Aorta (tissue), 5 donors: ENCODE measurements at regions not wholly inside any gene's neighbourhood (a gene's known extent, or its start where the extent isn't known, plus 50 kb on each side); places are given as distances from the start of the nearest gene placed in this dataset.
"Not testable (repeated sequence)": the region's sequence is repeated elsewhere in the genome, so short reads cannot be mapped to it uniquely, and the experiment has no call there.

Experiments
- ATAC-seq: fragments of 200-7000 bp; cut with Tn5 transposase; one replicate; pipeline ENCODE4 v1.9.1; 2022; ENCODE audit warnings: moderate library complexity; ENCODE audit not compliant: low FRiP score
- DNase-seq, 2 donors: peaks; one replicate each; pipeline ENCODE4 v3.0.0-alpha.2; 2020
- H3K27ac ChIP-seq, 2 donors: one replicate each; pipeline ENCODE4 v1.5.1; 2013; ENCODE audit warnings: low read length in 2 of 2, mild to moderate bottlenecking in 2 of 2, moderate library complexity in 2 of 2, control low read depth in 1 of 2, inconsistent platforms in 1 of 2, low read depth in 1 of 2
- H3K27me3 ChIP-seq, 2 donors: one replicate each; pipeline ENCODE4 v1.6.1; 2013; ENCODE audit warnings: control low read depth in 1 of 2, low read length in 1 of 2, mild to moderate bottlenecking in 1 of 2, moderate library complexity in 1 of 2; ENCODE audit not compliant: insufficient read depth in 2 of 2, control insufficient read depth in 1 of 2
- H3K36me3 ChIP-seq, 2 donors: one replicate each; pipeline ENCODE4 v1.6.1; 2013; ENCODE audit warnings: control low read depth in 1 of 2, low read length in 1 of 2, mild to moderate bottlenecking in 1 of 2; ENCODE audit not compliant: insufficient read depth in 2 of 2, control insufficient read depth in 1 of 2
- H3K4me1 ChIP-seq, 2 donors: one replicate each; pipeline ENCODE4 v1.6.1; 2013; ENCODE audit warnings: low read length in 2 of 2, control low read depth in 1 of 2, mild to moderate bottlenecking in 1 of 2, moderate library complexity in 1 of 2; ENCODE audit not compliant: insufficient read depth in 2 of 2, control insufficient read depth in 1 of 2
- H3K4me3 ChIP-seq, 2 donors: one replicate each; pipeline ENCODE4 v1.5.1; 2013; ENCODE audit warnings: low read length in 2 of 2, control low read depth in 1 of 2, mild to moderate bottlenecking in 1 of 2
- H3K9me3 ChIP-seq: one replicate; pipeline ENCODE4 v1.6.1; 2013; ENCODE audit warnings: mild to moderate bottlenecking, low read length; ENCODE audit not compliant: control insufficient read depth
- WGBS, 2 donors: extraction: QIAGEN DNeasy Blood & Tissue Kit; methylation state at CpG; one replicate each; pipeline ENCODE4 v1.1.7; 2013; 5-methylcytosine and 5-hydroxymethylcytosine counted together
- intact Hi-C, 2 donors: fragments of 100-400 bp; cut with DNase I; formaldehyde crosslinking; loops; one replicate each; pipeline versions ENCODE4 v1.14.2 to v1.15.0; 2022
- donor health status: healthy with polysubstance abuse.
- donor health status: Bipolar disorder and iron deficiency.
- donor health status: DM: no; HTN: no; CAD: no.
- donor health status: DM: no; HTN: no; CAD: no.
- donor health status: DM: yes; HTN: yes; CAD: no.

- DNase-seq (no peak), ATAC-seq (no peak)
- Histone ChIP-seq H3K9me3 (peaks cover 2% of the 10 kb centered on the region), H3K4me3 (no peak overlapping the region), H3K27ac (no peak overlapping the region), H3K36me3 (peaks cover 0 to 2% of the 10 kb centered on the region in 2 donors), H3K4me1 (no peaks in the 10 kb centered on the region), H3K27me3 (no peaks in the 10 kb centered on the region)
- WGBS, 2 donors = 84 to 87% methylated on average over 3 of the region's 3 CpGs
- intact Hi-C loops = no loop called here
Observed at GRCh38 chr3:34150992-34151391, 352.6 kb downstream of the PDCD6IP start.

GRCh38 chr3:34152656-34153055 lies 354.2 kb downstream of the PDCD6IP start:
- H3K4me3 ChIP-seq = no peak overlapping the region
- peaks cover 2% of the 10 kb centered on the region for H3K9me3 ChIP-seq
- peaks cover 3 to 4% of the 10 kb centered on the region in 2 donors for H3K4me1 ChIP-seq
- no peak for DNase-seq
- no peak overlapping the region for H3K27ac ChIP-seq
- peaks cover 0 to 2% of the 10 kb centered on the region in 2 donors for H3K36me3 ChIP-seq
- intact Hi-C loops = no loop called here
- 94 to 97% methylated on average over 5 of the region's 5 CpGs for WGBS, 2 donors
- no peaks in the 10 kb centered on the region for H3K27me3 ChIP-seq
- no peak for ATAC-seq

- ATAC-seq (no peak), DNase-seq (no peak)
- H3K4me3 ChIP-seq = no peak overlapping the region
- H3K27me3 ChIP-seq = no peaks in the 10 kb centered on the region
- WGBS, 2 donors = 0% methylated on average over 1 of the region's 1 CpG
- no peak overlapping the region for H3K27ac ChIP-seq
- H3K9me3 ChIP-seq = peaks cover 2% of the 10 kb centered on the region
- peaks cover 0 to 2% of the 10 kb centered on the region in 2 donors for H3K36me3 ChIP-seq
- intact Hi-C loops = no loop called here
- peaks cover 3 to 4% of the 10 kb centered on the region in 2 donors for H3K4me1 ChIP-seq
Observed at GRCh38 chr3:34155108-34155507, 356.7 kb downstream of the PDCD6IP start.

GRCh38 chr3:34155666-34156065 lies 357.2 kb downstream of the PDCD6IP start:
- H3K27me3 ChIP-seq = no peaks in the 10 kb centered on the region
- H3K4me1 ChIP-seq = peaks cover 3 to 4% of the 10 kb centered on the region in 2 donors
- DNase-seq (no peak), ATAC-seq (no peak)
- WGBS, 2 donors = 91 to 96% methylated on average over 2 of the region's 2 CpGs
- peaks cover 0 to 2% of the 10 kb centered on the region in 2 donors for H3K36me3 ChIP-seq
- peaks cover 2% of the 10 kb centered on the region for H3K9me3 ChIP-seq
- intact Hi-C loops = no loop called here
- H3K27ac ChIP-seq = no peak overlapping the region
- no peak overlapping the region for H3K4me3 ChIP-seq

GRCh38 chr3:34157491-34157890 lies 359.1 kb downstream of the PDCD6IP start:
- peaks cover 3 to 4% of the 10 kb centered on the region in 2 donors for H3K4me1 ChIP-seq
- intact Hi-C loops = no loop called here
- ATAC-seq = no peak

GRCh38 chr3:34159613-34160420 lies 361.4 kb downstream of the PDCD6IP start:
- intact Hi-C loops = no loop called here
- H3K4me1 ChIP-seq = peaks cover 3 to 4% of the 10 kb centered on the region in 2 donors
- peaks cover 0 to 2% of the 10 kb centered on the region in 2 donors for H3K36me3 ChIP-seq
- ATAC-seq (no peak), DNase-seq (no peak)
- H3K27ac ChIP-seq = no peak overlapping the region
- no peaks in the 10 kb centered on the region for H3K27me3 ChIP-seq
- peaks cover 2% of the 10 kb centered on the region for H3K9me3 ChIP-seq
- no peak overlapping the region for H3K4me3 ChIP-seq
- 90 to 94% methylated on average over 4 of the region's 4 CpGs for WGBS, 2 donors

More at GRCh38 chr3:34157491-34157890, 359.1 kb downstream of the PDCD6IP start:
- Histone ChIP-seq H3K27ac (no peak overlapping the region), H3K27me3 (no peaks in the 10 kb centered on the region), H3K9me3 (peaks cover 2% of the 10 kb centered on the region), H3K4me3 (no peak overlapping the region), H3K36me3 (peaks cover 0 to 2% of the 10 kb centered on the region in 2 donors)
- no peak for DNase-seq

GRCh38 chr3:34169636-34170035 lies 371.2 kb downstream of the PDCD6IP start:
- H3K4me3 ChIP-seq, intact Hi-C loops, H3K27ac ChIP-seq, H3K4me1 ChIP-seq, ATAC-seq, H3K27me3 ChIP-seq, H3K36me3 ChIP-seq, DNase-seq, H3K9me3 ChIP-seq: not testable (repeated sequence)
- 95 to 97% methylated on average over 8 of the region's 8 CpGs for WGBS, 2 donors

- H3K36me3 ChIP-seq = no peaks in the 10 kb centered on the region
- no peak overlapping the region for H3K4me3 ChIP-seq
- no peaks in the 10 kb centered on the region for H3K27me3 ChIP-seq
- DNase-seq (no peak), ATAC-seq (no peak)
- intact Hi-C loops = no loop called here
- H3K4me1 ChIP-seq = no peaks in the 10 kb centered on the region
- no peaks in the 10 kb centered on the region for H3K9me3 ChIP-seq
- H3K27ac ChIP-seq = no peak overlapping the region
Observed at GRCh38 chr3:34174740-34175139, 376.3 kb downstream of the PDCD6IP start.

- Histone ChIP-seq H3K36me3 (no peaks in the 10 kb centered on the region), H3K9me3 (no peaks in the 10 kb centered on the region), H3K27me3 (no peaks in the 10 kb centered on the region), H3K4me1 (no peaks in the 10 kb centered on the region), H3K27ac (no peak overlapping the region), H3K4me3 (no peak overlapping the region)
- intact Hi-C loops = no loop called here
- DNase-seq (no peak), ATAC-seq (no peak)
- 93 to 99% methylated on average over 2 of the region's 2 CpGs for WGBS, 2 donors
Observed at GRCh38 chr3:34175636-34176176, 377.3 kb downstream of the PDCD6IP start.
